ENCODE measurements at regions not wholly inside any gene's neighbourhood (a gene's known extent, or its start where the extent isn't known, plus 50 kb on each side); places are given as distances from the start of the nearest gene placed in this dataset.

DNA sequence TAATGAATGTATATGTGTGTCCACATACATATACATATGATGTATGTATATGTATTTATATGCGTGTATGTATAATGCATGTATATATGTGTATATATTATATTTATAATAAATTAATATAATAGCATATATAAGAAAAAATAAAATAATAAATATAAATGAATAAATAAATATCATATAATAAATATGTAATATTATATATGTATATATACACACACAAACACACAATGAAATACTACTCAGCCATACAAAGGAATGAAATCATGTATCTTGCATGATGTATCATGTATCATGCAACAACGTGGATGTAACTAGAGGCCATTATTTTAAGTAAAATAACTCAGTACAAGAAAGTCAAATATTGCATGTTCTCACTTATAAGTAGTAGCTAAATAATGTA, 788.7 kb upstream of the CHORDC1 start:
- no peak for DNase-seq
- ChIA-PET POLR2A (no interaction called here), CTCF (no interaction called here)
- Histone ChIP-seq H3K79me2 (ENCODE audit: control insufficient read depth, insufficient read depth, low read length) (no peaks in the 10 kb centered on the region), H2AFZ (ENCODE audit: insufficient read depth, low read depth, low read length, poor library complexity, severe bottlenecking) (no peak overlapping the region), H4K20me1 (ENCODE audit: control insufficient read depth, insufficient read depth, low read length, poor library complexity, severe bottlenecking) (no peaks in the 10 kb centered on the region), H3K4me2 (replicated peaks; ENCODE audit: low read depth, low read length, poor library complexity, severe bottlenecking) (no peak overlapping the region), H3K4me3 (ENCODE audit: control extremely low read depth in 1 of 5, extremely low read depth in 1 of 5, insufficient read depth in 1 of 5, low read depth in 2 of 5, low read length in 4 of 5) (no peak overlapping the region), H3K36me3 (replicated peaks in 1 of 2; ENCODE audit: control extremely low read depth in 1 of 2, control insufficient read depth in 1 of 2, extremely low read depth in 1 of 2, insufficient read depth in 2 of 2, low read length in 1 of 2) (no peaks in the 10 kb centered on the region), H3K27ac (ENCODE audit: low read length in 2 of 2) (no peak overlapping the region), H3K4me1 (ENCODE audit: control insufficient read depth in 2 of 2, insufficient read depth in 2 of 2, low read length in 2 of 2) (no peaks in the 10 kb centered on the region), H3K9ac (ENCODE audit: low read length) (no peak overlapping the region), H3K9me3 (ENCODE audit: control extremely low read depth in 1 of 3, control insufficient read depth in 2 of 3, insufficient read depth in 1 of 3, low read length in 2 of 3) (peaks cover 0 to 4% (median 1%) of the 10 kb centered on the region in 3 donors), H3K27me3 (replicated peaks in 1 of 4; ENCODE audit: control extremely low read depth in 1 of 4, control insufficient read depth in 3 of 4, insufficient read depth in 4 of 4, low read length in 3 of 4) (no peaks in the 10 kb centered on the region)
- H3K4me1 Mint-ChIP-seq: no peaks in the 10 kb centered on the region
- TF ChIP-seq EZH2 (IDR thresholded peaks at IDR 0.05; ENCODE audit: borderline replicate concordance, insufficient read depth, low read depth, low read length, poor library complexity, severe bottlenecking): no peak
- TF ChIP-seq, protein P1, sequence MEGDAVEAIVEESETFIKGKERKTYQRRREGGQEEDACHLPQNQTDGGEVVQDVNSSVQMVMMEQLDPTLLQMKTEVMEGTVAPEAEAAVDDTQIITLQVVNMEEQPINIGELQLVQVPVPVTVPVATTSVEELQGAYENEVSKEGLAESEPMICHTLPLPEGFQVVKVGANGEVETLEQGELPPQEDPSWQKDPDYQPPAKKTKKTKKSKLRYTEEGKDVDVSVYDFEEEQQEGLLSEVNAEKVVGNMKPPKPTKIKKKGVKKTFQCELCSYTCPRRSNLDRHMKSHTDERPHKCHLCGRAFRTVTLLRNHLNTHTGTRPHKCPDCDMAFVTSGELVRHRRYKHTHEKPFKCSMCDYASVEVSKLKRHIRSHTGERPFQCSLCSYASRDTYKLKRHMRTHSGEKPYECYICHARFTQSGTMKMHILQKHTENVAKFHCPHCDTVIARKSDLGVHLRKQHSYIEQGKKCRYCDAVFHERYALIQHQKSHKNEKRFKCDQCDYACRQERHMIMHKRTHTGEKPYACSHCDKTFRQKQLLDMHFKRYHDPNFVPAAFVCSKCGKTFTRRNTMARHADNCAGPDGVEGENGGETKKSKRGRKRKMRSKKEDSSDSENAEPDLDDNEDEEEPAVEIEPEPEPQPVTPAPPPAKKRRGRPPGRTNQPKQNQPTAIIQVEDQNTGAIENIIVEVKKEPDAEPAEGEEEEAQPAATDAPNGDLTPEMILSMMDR (IDR thresholded peaks at IDR 0.05): no peak
- no peaks in the 10 kb centered on the region for H3K27me3 Mint-ChIP-seq
- peaks cover 11% of the 10 kb centered on the region for H3K9me3 Mint-ChIP-seq (ENCODE audit: insufficient read depth)
- intact Hi-C loops (cut with micrococcal nuclease): no loop called here
- WGBS (ENCODE audit: insufficient coverage): no CpG with 5 or more reads among the region's 2 CpGs
- H3K4me3 Mint-ChIP-seq: no peak overlapping the region
- H3K27ac Mint-ChIP-seq: no peak overlapping the region
- no peak for ATAC-seq (ENCODE audit: low read depth)

DNA sequence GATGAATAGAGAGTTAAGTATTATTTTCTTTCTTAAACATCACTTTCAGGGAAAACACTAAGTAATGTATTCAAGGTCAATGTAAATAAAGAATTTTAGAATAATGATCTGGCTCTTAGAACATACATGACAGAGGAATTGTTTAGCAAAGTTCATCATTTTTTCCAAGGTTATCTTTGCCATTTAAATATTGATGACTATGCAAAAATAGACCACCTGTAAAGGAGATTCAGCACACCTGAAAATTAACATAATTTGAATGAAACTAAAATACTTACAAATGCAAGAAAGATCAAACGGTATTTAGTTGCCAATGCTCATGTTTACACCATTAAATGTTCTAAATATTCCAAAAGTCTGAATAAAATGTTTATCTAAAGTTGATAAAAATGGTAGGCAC, 782.6 kb upstream of the CHORDC1 start:
- TF ChIP-seq, protein P1 (IDR thresholded peaks at IDR 0.05): no peak
- no peak for TF ChIP-seq EZH2 (IDR thresholded peaks at IDR 0.05; ENCODE audit: borderline replicate concordance, insufficient read depth, low read depth, low read length, poor library complexity, severe bottlenecking)
- Histone ChIP-seq H3K9me3 (ENCODE audit: control extremely low read depth in 1 of 3, control insufficient read depth in 2 of 3, insufficient read depth in 1 of 3, low read length in 2 of 3) (peaks cover 0 to 4% (median 1%) of the 10 kb centered on the region in 3 donors), H3K4me2 (replicated peaks; ENCODE audit: low read depth, low read length, poor library complexity, severe bottlenecking) (no peak overlapping the region), H3K4me3 (ENCODE audit: control extremely low read depth in 1 of 5, extremely low read depth in 1 of 5, insufficient read depth in 1 of 5, low read depth in 2 of 5, low read length in 4 of 5) (no peak overlapping the region), H3K79me2 (ENCODE audit: control insufficient read depth, insufficient read depth, low read length) (no peaks in the 10 kb centered on the region), H2AFZ (ENCODE audit: insufficient read depth, low read depth, low read length, poor library complexity, severe bottlenecking) (no peak overlapping the region), H3K36me3 (replicated peaks in 1 of 2; ENCODE audit: control extremely low read depth in 1 of 2, control insufficient read depth in 1 of 2, extremely low read depth in 1 of 2, insufficient read depth in 2 of 2, low read length in 1 of 2) (no peaks in the 10 kb centered on the region), H3K9ac (ENCODE audit: low read length) (no peak overlapping the region), H3K27me3 (replicated peaks in 1 of 4; ENCODE audit: control extremely low read depth in 1 of 4, control insufficient read depth in 3 of 4, insufficient read depth in 4 of 4, low read length in 3 of 4) (no peaks in the 10 kb centered on the region), H4K20me1 (ENCODE audit: control insufficient read depth, insufficient read depth, low read length, poor library complexity, severe bottlenecking) (no peaks in the 10 kb centered on the region), H3K4me1 (ENCODE audit: control insufficient read depth in 2 of 2, insufficient read depth in 2 of 2, low read length in 2 of 2) (no peaks in the 10 kb centered on the region), H3K27ac (ENCODE audit: low read length in 2 of 2) (no peak overlapping the region)
- WGBS (ENCODE audit: insufficient coverage): no CpG with 5 or more reads among the region's 1 CpG
- ChIA-PET CTCF (no interaction called here), POLR2A (no interaction called here)
- H3K9me3 Mint-ChIP-seq (ENCODE audit: insufficient read depth): peaks cover 9% of the 10 kb centered on the region
- DNase-seq (no peak), ATAC-seq (ENCODE audit: low read depth) (no peak)
- H3K4me1 Mint-ChIP-seq: no peaks in the 10 kb centered on the region
- H3K27ac Mint-ChIP-seq: no peak overlapping the region
- no peaks in the 10 kb centered on the region for H3K27me3 Mint-ChIP-seq
- intact Hi-C loops (cut with micrococcal nuclease): no loop called here
- H3K4me3 Mint-ChIP-seq: no peak overlapping the region
